ENCODE measurements at regions not wholly inside any gene's neighbourhood (a gene's known extent, or its start where the extent isn't known, plus 50 kb on each side); places are given as distances from the start of the nearest gene placed in this dataset.

DNA sequence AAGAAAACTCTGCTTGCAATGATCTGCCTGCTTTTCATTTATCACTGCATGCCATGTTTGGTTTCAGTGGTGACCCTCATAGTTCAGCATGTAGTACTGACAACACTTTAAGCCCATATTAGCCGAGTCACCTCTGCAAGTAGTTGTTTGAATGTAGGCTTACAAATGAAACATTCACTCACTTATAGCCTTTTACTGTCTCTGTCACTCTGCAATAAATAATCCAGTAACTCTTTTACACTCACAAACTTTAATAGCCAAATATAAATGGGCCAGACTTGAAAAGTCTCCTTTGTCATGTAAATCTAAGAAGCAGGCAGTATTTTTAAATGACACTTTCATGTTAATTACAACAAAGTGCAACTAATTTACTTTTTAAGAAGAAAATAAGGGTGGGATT lies 1460.0 kb upstream of the ADGRB3 start:
- RAD21 ChIA-PET (ENCODE audit: unreplicated experiment), result no interaction called here
- POLR2A ChIA-PET, result no interaction called here
- ATAC-seq, result no peak
- in situ Hi-C loops (cut with MboI) (no loop called here), intact Hi-C loops (cut with micrococcal nuclease; ENCODE audit: unreplicated experiment) (no loop called here)
- no TSS peak for BruUV-seq (replicated peaks)
- H3K27me3 ChIP-seq (replicated peaks in 1 of 2; ENCODE audit: control insufficient read depth in 2 of 2, insufficient read depth in 2 of 2, low read length in 1 of 2), result no peaks in the 10 kb centered on the region
- 0% methylated on average over 1 of the region's 1 CpG for WGBS (ENCODE audit: insufficient coverage, insufficient replicate concordance, low lambda C conversion rate, missing lambda C conversion rate)
- no peak overlapping the region for H3K4me2 ChIP-seq (ENCODE audit: control insufficient read depth, insufficient read depth)
- no peaks in the 10 kb centered on the region for H3K9me3 ChIP-seq (replicated peaks; ENCODE audit: control insufficient read depth, insufficient read depth, low read length)
- no peaks in the 10 kb centered on the region for H4K20me1 ChIP-seq (ENCODE audit: control insufficient read depth, insufficient read depth)
- TF ChIP-seq IKZF1 (conservative IDR thresholded peaks at IDR 0.05), result no peak
- TF ChIP-seq FOXK2 (IDR thresholded peaks at IDR 0.05), result no peak
- CTCF ChIA-PET, result no interaction called here
- no peak overlapping the region for H3K9ac ChIP-seq (ENCODE audit: control insufficient read depth, insufficient read depth, low read length)
- no peak for DNase-seq (ENCODE audit: low read depth, low spot score)
- no peak overlapping the region for H3K27ac ChIP-seq (ENCODE audit: control insufficient read depth, insufficient read depth)
- H3K4me3 ChIP-seq, result no peak overlapping the region
- H3K79me2 ChIP-seq (ENCODE audit: control insufficient read depth, insufficient read depth, low read length), result no peaks in the 10 kb centered on the region
- H2AFZ ChIP-seq (ENCODE audit: control insufficient read depth, low read depth, low read length), result no peak overlapping the region
- no peaks in the 10 kb centered on the region for H3K36me3 ChIP-seq (ENCODE audit: control insufficient read depth in 2 of 2, insufficient read depth in 2 of 2, low read length in 1 of 2)
- SMC1A ChIA-PET (ENCODE audit: uncharacterized antibody, unreplicated experiment), result no interaction called here
- no peak for FAIRE-seq
- no peaks in the 10 kb centered on the region for H3K4me1 ChIP-seq (ENCODE audit: control insufficient read depth, insufficient read depth, low read length)

DNA sequence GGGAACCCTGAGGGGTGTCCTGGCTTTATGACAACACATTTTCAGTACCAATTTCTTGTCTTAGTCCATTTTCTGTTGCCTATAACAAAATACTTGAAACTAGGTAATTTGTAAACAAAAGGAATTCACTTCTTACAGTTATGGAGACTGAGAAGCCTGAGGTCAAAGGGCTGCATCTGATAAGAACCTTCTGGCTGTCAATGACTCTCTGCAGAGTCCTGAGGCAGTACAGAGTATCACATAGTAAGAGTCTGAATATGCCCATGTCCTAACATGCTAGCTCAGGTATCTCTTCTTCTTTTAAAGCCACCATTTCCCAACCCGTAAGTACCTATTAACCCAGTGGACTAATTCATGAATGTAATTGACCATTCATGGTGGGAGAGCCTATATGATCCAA lies 1458.6 kb upstream of the EYS start:
- Histone ChIP-seq H3K9ac (ENCODE audit: control insufficient read depth, insufficient read depth, low read length) (no peak overlapping the region), H3K9me3 (replicated peaks; ENCODE audit: control insufficient read depth, insufficient read depth, low read length) (no peaks in the 10 kb centered on the region; the same call in 2 of the 3 replicates), H3K36me3 (ENCODE audit: control insufficient read depth in 2 of 2, insufficient read depth in 2 of 2, low read length in 1 of 2) (no peaks in the 10 kb centered on the region), H3K4me2 (ENCODE audit: control insufficient read depth, insufficient read depth) (no peak overlapping the region), H3K27me3 (replicated peaks in 1 of 2; ENCODE audit: control insufficient read depth in 2 of 2, insufficient read depth in 2 of 2, low read length in 1 of 2) (no peaks in the 10 kb centered on the region), H3K4me3 (no peak overlapping the region), H4K20me1 (ENCODE audit: control insufficient read depth, insufficient read depth) (no peaks in the 10 kb centered on the region), H2AFZ (ENCODE audit: control insufficient read depth, low read depth, low read length) (no peak overlapping the region), H3K79me2 (ENCODE audit: control insufficient read depth, insufficient read depth, low read length) (no peaks in the 10 kb centered on the region), H3K27ac (ENCODE audit: control insufficient read depth, insufficient read depth) (no peak overlapping the region), H3K4me1 (ENCODE audit: control insufficient read depth, insufficient read depth, low read length) (no peaks in the 10 kb centered on the region)
- ChIA-PET RAD21 (ENCODE audit: unreplicated experiment) (no interaction called here), SMC1A (ENCODE audit: uncharacterized antibody, unreplicated experiment) (no interaction called here), POLR2A (no interaction called here), CTCF (no interaction called here)
- no peak for FAIRE-seq
- no TSS peak for BruUV-seq (replicated peaks)
- DNase-seq (ENCODE audit: low read depth, low spot score), result no peak
- 44% methylated on average over 1 of the region's 1 CpG for WGBS (ENCODE audit: insufficient coverage, insufficient replicate concordance, low lambda C conversion rate, missing lambda C conversion rate)
- TF ChIP-seq NR2C1 (IDR thresholded peaks at IDR 0.05), result no peak
- no peak for TF ChIP-seq CBX5 (IDR thresholded peaks at IDR 0.05; ENCODE audit: low read depth)
- intact Hi-C loops (cut with micrococcal nuclease; ENCODE audit: unreplicated experiment) (no loop called here), in situ Hi-C loops (cut with MboI) (no loop called here)
- no peak for ATAC-seq
